ENCODE measurements at regions not wholly inside any gene's neighbourhood (a gene's known extent, or its start where the extent isn't known, plus 50 kb on each side); places are given as distances from the start of the nearest gene placed in this dataset.

DNA sequence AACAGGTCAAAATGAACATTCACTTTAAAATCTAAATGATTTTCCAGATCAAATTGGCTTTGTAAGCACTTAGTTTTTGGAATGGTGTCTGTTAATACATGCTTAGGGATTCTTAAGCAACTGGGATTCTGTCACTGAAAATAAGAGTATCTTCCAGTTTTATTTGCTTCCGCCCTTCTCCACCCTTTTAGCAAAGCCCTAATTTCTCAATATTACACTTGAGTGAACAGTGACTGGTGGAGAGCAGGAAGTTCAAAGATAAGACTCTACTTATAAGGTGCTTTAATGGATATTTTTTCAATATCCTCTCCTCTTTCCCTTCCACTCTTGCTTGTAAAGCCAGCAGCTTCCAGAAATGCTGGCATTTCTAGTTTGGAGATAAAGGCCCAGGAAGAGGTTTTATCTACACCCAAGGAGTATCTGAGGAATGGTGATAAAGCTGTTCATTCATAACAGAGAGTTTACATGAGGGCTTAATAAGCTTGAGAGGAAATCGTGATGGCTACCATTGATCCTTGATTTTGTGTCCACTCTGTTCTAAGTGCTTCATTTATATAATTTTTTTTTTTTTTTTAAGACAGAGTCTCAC lies 265.9 kb upstream of the PRICKLE1 start:
- Histone ChIP-seq H3T11ph (ENCODE audit: low read length) (no peak overlapping the region), H3K79me1 (ENCODE audit: insufficient read depth, low read depth, low read length, poor library complexity, severe bottlenecking) (no peaks in the 10 kb centered on the region), H4K8ac (replicated peaks; ENCODE audit: insufficient read length, low read depth, low read length) (no peak overlapping the region), H3K9me3 (ENCODE audit: control insufficient read depth, low read depth, low read length) (no peaks in the 10 kb centered on the region), H3K18ac (ENCODE audit: insufficient read length, low read depth, low read length) (no peak overlapping the region), H3K4me1 (ENCODE audit: insufficient read depth, low read length) (no peaks in the 10 kb centered on the region), H3K56ac (ENCODE audit: insufficient read length, low read depth, low read length) (no peak overlapping the region), H2AFZ (ENCODE audit: low read length) (no peak overlapping the region), H3K4me2 (ENCODE audit: insufficient read depth, insufficient read length, low read length) (no peak overlapping the region), H4K91ac (ENCODE audit: insufficient read length, low read depth, low read length) (no peak overlapping the region), H4K5ac (ENCODE audit: insufficient read length, low read depth, low read length) (no peak overlapping the region), H3K27me3 (ENCODE audit: insufficient read depth, low read length) (no peaks in the 10 kb centered on the region), H2BK12ac (ENCODE audit: insufficient read length, low read depth, low read length) (no peak overlapping the region), H3K23ac (ENCODE audit: insufficient read length, low read depth, low read length) (no peak overlapping the region), H3K23me2 (ENCODE audit: insufficient read length, low read depth, low read length, poor library complexity, severe bottlenecking) (no peaks in the 10 kb centered on the region), H2BK120ac (ENCODE audit: low read depth, low read length, poor library complexity, severe bottlenecking) (no peak overlapping the region), H3K27ac (ENCODE audit: insufficient read length, low read depth, low read length) (no peak overlapping the region), H3K9ac (ENCODE audit: extremely low read depth, insufficient read length, low read length) (no peak overlapping the region), H2BK20ac (ENCODE audit: low read depth, low read length, poor library complexity, severe bottlenecking) (no peak overlapping the region), H2AK5ac (ENCODE audit: insufficient read length, low read length) (no peak overlapping the region), H2BK5ac (ENCODE audit: insufficient read length, low read length) (no peak overlapping the region), H3K79me2 (ENCODE audit: insufficient read depth, low read length) (no peaks in the 10 kb centered on the region), H4K20me1 (ENCODE audit: control insufficient read depth, insufficient read depth, insufficient read length) (no peaks in the 10 kb centered on the region), H2BK15ac (ENCODE audit: low read depth, low read length) (no peak overlapping the region), H3K14ac (ENCODE audit: insufficient read depth, low read length) (no peak overlapping the region), H3K4ac (ENCODE audit: low read depth, low read length) (no peak overlapping the region)
- no peaks in the 10 kb centered on the region for H3K27me3 Mint-ChIP-seq (ENCODE audit: low read depth)
- no peaks in the 10 kb centered on the region for H3K9me3 Mint-ChIP-seq
- TF ChIP-seq, protein P1, sequence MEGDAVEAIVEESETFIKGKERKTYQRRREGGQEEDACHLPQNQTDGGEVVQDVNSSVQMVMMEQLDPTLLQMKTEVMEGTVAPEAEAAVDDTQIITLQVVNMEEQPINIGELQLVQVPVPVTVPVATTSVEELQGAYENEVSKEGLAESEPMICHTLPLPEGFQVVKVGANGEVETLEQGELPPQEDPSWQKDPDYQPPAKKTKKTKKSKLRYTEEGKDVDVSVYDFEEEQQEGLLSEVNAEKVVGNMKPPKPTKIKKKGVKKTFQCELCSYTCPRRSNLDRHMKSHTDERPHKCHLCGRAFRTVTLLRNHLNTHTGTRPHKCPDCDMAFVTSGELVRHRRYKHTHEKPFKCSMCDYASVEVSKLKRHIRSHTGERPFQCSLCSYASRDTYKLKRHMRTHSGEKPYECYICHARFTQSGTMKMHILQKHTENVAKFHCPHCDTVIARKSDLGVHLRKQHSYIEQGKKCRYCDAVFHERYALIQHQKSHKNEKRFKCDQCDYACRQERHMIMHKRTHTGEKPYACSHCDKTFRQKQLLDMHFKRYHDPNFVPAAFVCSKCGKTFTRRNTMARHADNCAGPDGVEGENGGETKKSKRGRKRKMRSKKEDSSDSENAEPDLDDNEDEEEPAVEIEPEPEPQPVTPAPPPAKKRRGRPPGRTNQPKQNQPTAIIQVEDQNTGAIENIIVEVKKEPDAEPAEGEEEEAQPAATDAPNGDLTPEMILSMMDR (conservative IDR thresholded peaks at IDR 0.05) = no peak
- no peak overlapping the region for H3K27ac Mint-ChIP-seq
- DNase-seq = no peak
- no peak overlapping the region for H3K4me3 Mint-ChIP-seq
- no peaks in the 10 kb centered on the region for H3K4me1 Mint-ChIP-seq
- H3K36me3 Mint-ChIP-seq (ENCODE audit: insufficient read depth in 1 of 3, low read depth in 3 of 3) = no peaks in the 10 kb centered on the region
- WGBS (ENCODE audit: extremely low coverage, insufficient read length, low lambda C conversion rate) = no CpG with 5 or more reads among the region's 2 CpGs
